Naive thymus-derived CD4-positive, alpha-beta T cell (primary cell): ENCODE measurements at regions not wholly inside any gene's neighbourhood (a gene's known extent, or its start where the extent isn't known, plus 50 kb on each side); places are given as distances from the start of the nearest gene placed in this dataset.

Experiments
- ATAC-seq: fragments of 150-1000 bp; cut with Tn5 transposase; 2 replicates; pipeline ENCODE4 v1.10.0; 2021; ENCODE audit warnings: mild to moderate bottlenecking, moderate library complexity
- CTCF ChIA-PET: fragments of 350-600 bp; sonication (Branson Sonifier 250); formaldehyde crosslinking; loops from one replicate; lab custom pipeline; 2021; ENCODE audit warnings: antibody characterized with exemption; lab: Charles Lee
- POLR2A ChIA-PET: fragments of 350-600 bp; sonication (Branson Sonifier 250); formaldehyde crosslinking; loops from one replicate; lab custom pipeline; 2021; ENCODE audit warnings: antibody characterized with exemption, inconsistent platforms; lab: Charles Lee
- DNase-seq, 9 donors: peaks; one replicate each; pipeline versions ENCODE4 v3.0.0 to v3.0.0-alpha.2; 2020 to 2022; ENCODE audit warnings: mixed read lengths in 1 of 9
- H3K27ac ChIP-seq: one replicate; pipeline ENCODE4 v1.7.0; 2013; ENCODE audit warnings: mild to moderate bottlenecking, low read depth, low read length, moderate library complexity
- H3K27me3 ChIP-seq, 2 donors: one replicate each; pipeline ENCODE4 v1.7.0; 2013; ENCODE audit warnings: low read length in 2 of 2, mild to moderate bottlenecking in 2 of 2, moderate library complexity in 2 of 2; ENCODE audit not compliant: control insufficient read depth in 2 of 2, insufficient read depth in 2 of 2
- H3K36me3 ChIP-seq, 3 experiments: 1 replicate in 2 of 3; 2 replicates in 1 of 3; pipeline ENCODE4 v1.7.0; 2013; ENCODE audit warnings: low read length in 3 of 3, mild to moderate bottlenecking in 3 of 3, moderate library complexity in 1 of 3; ENCODE audit not compliant: insufficient read depth in 3 of 3, control insufficient read depth in 2 of 3
- H3K4me1 ChIP-seq, 2 donors: one replicate each; pipeline ENCODE4 v1.7.0; 2013; ENCODE audit warnings: low read length in 2 of 2, mild to moderate bottlenecking in 2 of 2, moderate library complexity in 1 of 2; ENCODE audit not compliant: control insufficient read depth in 2 of 2, insufficient read depth in 2 of 2
- H3K4me3 ChIP-seq: 2 replicates; pipeline ENCODE4 v1.7.0; 2013; ENCODE audit warnings: mild to moderate bottlenecking, low read length
- H3K9me3 ChIP-seq, 3 experiments: 1 replicate in 2 of 3; 2 replicates in 1 of 3; pipeline ENCODE4 v1.7.0; 2013; ENCODE audit warnings: low read length in 3 of 3; ENCODE audit not compliant: control insufficient read depth in 2 of 3
- H3K27ac Mint-ChIP-seq, 9 donors: one replicate each; pipeline ENCODE4 v1.8.0; 2020 to 2022; ENCODE audit warnings: mixed read lengths in 9 of 9, mild to moderate bottlenecking in 8 of 9, moderate library complexity in 5 of 9, inconsistent platforms in 2 of 9
- H3K27me3 Mint-ChIP-seq, 5 donors: one replicate each; pipeline ENCODE4 v1.8.0; 2021 to 2022; ENCODE audit warnings: mixed read lengths in 5 of 5, mild to moderate bottlenecking in 1 of 5
- H3K36me3 Mint-ChIP-seq, 5 donors: one replicate each; pipeline ENCODE4 v1.8.0; 2020 to 2022; ENCODE audit warnings: mixed read lengths in 5 of 5, mild to moderate bottlenecking in 3 of 5, inconsistent platforms in 1 of 5
- H3K4me1 Mint-ChIP-seq, 7 donors: one replicate each; pipeline ENCODE4 v1.8.0; 2020 to 2022; ENCODE audit warnings: mixed read lengths in 7 of 7, mild to moderate bottlenecking in 3 of 7, inconsistent platforms in 1 of 7
- H3K4me3 Mint-ChIP-seq, 10 donors: one replicate each; pipeline ENCODE4 v1.8.0; 2020 to 2022; ENCODE audit warnings: mild to moderate bottlenecking in 10 of 10, mixed read lengths in 10 of 10, moderate library complexity in 6 of 10, inconsistent platforms in 2 of 10
- H3K9me3 Mint-ChIP-seq, 11 donors: one replicate each; pipeline ENCODE4 v1.8.0; 2020 to 2022; ENCODE audit warnings: mixed read lengths in 11 of 11, mild to moderate bottlenecking in 4 of 11, inconsistent platforms in 1 of 11, moderate library complexity in 1 of 11
- intact Hi-C, 2 donors: fragments of 100-400 bp; cut with micrococcal nuclease; formaldehyde crosslinking; loops; one replicate each; pipeline ENCODE4 v1.15.1; 2023

DNA sequence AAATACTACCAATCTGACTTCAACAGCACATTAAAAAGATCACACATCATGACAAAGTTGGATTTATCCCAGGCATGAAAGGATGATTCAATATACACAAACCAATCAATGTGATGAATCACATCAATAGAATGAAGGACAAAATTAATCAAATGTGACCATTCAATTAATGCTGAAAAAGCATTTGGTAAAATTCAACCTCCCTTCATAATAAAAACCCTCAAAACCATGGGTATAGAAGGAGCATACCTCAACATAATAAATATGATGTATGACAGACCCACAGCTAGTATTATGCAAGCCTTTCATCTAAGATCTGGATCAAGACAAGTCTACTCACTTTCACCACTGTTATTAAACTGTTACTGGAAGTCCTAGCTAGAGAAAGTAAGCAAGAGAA lies 921.7 kb upstream of the RAG2 start:
- ChIA-PET CTCF (no interaction called here), POLR2A (no interaction called here)
- Mint-ChIP-seq H3K27me3 (no peaks in the 10 kb centered on the region), H3K4me1 (no peaks in the 10 kb centered on the region), H3K36me3 (no peaks in the 10 kb centered on the region), H3K9me3 (peaks cover 0 to 50% (median 11%) of the 10 kb centered on the region in 11 donors), H3K4me3 (no peak overlapping the region), H3K27ac (no peak overlapping the region)
- Histone ChIP-seq H3K4me1 (no peaks in the 10 kb centered on the region), H3K27ac (no peak overlapping the region), H3K27me3 (no peaks in the 10 kb centered on the region), H3K9me3 (no peaks in the 10 kb centered on the region), H3K4me3 (no peak overlapping the region), H3K36me3 (no peaks in the 10 kb centered on the region)
- DNase-seq (no peak), ATAC-seq (no peak)
- intact Hi-C loops, result no loop called here

DNA sequence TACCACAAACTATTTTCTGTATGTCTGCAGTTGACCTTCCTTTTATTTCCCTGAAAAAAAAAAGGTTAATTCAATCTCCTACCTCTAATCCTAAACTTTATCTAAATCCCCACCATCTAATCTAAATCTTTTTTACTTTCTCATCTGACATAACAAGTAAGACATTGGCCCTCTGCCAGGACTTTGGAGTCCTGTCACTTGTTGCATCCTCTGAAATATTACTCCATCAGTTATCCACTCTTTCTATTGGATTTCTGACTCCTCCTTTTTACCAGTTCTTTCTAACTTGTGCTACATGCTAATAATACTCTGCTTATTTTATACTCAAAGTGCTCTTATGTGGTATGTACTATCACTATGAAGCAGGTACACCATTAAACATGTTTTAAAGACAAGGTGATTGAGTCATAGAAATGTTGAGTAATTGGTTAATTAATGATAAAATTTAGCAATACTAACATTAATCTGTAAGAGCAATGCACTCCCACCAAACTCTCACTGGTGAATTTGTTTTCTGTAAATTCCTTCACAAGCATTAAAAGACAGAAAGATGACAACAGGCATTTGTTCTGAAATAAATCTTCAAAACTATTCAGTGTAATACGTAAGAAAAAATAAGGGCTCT lies 914.2 kb upstream of the RAG2 start:
- Histone ChIP-seq H3K9me3 (no peaks in the 10 kb centered on the region), H3K27me3 (no peaks in the 10 kb centered on the region), H3K4me1 (no peaks in the 10 kb centered on the region), H3K36me3 (no peaks in the 10 kb centered on the region), H3K4me3 (no peak overlapping the region), H3K27ac (no peak overlapping the region)
- no peak for ATAC-seq
- Mint-ChIP-seq H3K27me3 (no peaks in the 10 kb centered on the region), H3K4me3 (no peak overlapping the region), H3K27ac (no peak overlapping the region), H3K36me3 (peaks cover 0 to 3% (median 0%) of the 10 kb centered on the region in 5 donors), H3K9me3 (peaks cover 0 to 18% (median 6%) of the 10 kb centered on the region in 11 donors), H3K4me1 (no peaks in the 10 kb centered on the region)
- ChIA-PET POLR2A (no interaction called here), CTCF (no interaction called here)
- intact Hi-C loops, result no loop called here
- DNase-seq, result no peak

- H3K27ac Mint-ChIP-seq, result no peak overlapping the region
- intact Hi-C loops, result no loop called here
Observed at GRCh38 chr11:37511425-37511933, 913.4 kb upstream of the RAG2 start.

GRCh38 chr11:37509506-37509905 lies 911.5 kb upstream of the RAG2 start:
- H3K27me3 ChIP-seq, result no peaks in the 10 kb centered on the region
- Mint-ChIP-seq H3K9me3 (peaks cover 0 to 12% (median 4%) of the 10 kb centered on the region in 11 donors), H3K27ac (no peak overlapping the region), H3K4me1 (no peaks in the 10 kb centered on the region), H3K36me3 (peaks cover 0 to 3% (median 0%) of the 10 kb centered on the region in 5 donors), H3K4me3 (no peak overlapping the region), H3K27me3 (no peaks in the 10 kb centered on the region)
- POLR2A ChIA-PET, result no interaction called here
- intact Hi-C loops, result no loop called here
- no peaks in the 10 kb centered on the region for H3K4me1 ChIP-seq
- no peaks in the 10 kb centered on the region for H3K36me3 ChIP-seq
- no peak for DNase-seq
- H3K9me3 ChIP-seq, result no peaks in the 10 kb centered on the region
- no peak overlapping the region for H3K27ac ChIP-seq
- CTCF ChIA-PET, result no interaction called here
- no peak overlapping the region for H3K4me3 ChIP-seq
- no peak for ATAC-seq

More at GRCh38 chr11:37511425-37511933, 913.4 kb upstream of the RAG2 start:
- H3K27me3 ChIP-seq, result no peaks in the 10 kb centered on the region
- peaks cover 0 to 3% (median 0%) of the 10 kb centered on the region in 5 donors for H3K36me3 Mint-ChIP-seq
- no peaks in the 10 kb centered on the region for H3K4me1 Mint-ChIP-seq
- no peak overlapping the region for H3K4me3 ChIP-seq
- no peaks in the 10 kb centered on the region for H3K36me3 ChIP-seq
- H3K4me1 ChIP-seq, result no peaks in the 10 kb centered on the region
- POLR2A ChIA-PET, result no interaction called here
- ATAC-seq, result no peak
- peaks cover 0 to 19% (median 4%) of the 10 kb centered on the region in 11 donors for H3K9me3 Mint-ChIP-seq
- no peak overlapping the region for H3K27ac ChIP-seq
- H3K27me3 Mint-ChIP-seq, result no peaks in the 10 kb centered on the region
- no peak overlapping the region for H3K4me3 Mint-ChIP-seq
- CTCF ChIA-PET, result no interaction called here
- H3K9me3 ChIP-seq, result no peaks in the 10 kb centered on the region
- DNase-seq, result no peak

DNA sequence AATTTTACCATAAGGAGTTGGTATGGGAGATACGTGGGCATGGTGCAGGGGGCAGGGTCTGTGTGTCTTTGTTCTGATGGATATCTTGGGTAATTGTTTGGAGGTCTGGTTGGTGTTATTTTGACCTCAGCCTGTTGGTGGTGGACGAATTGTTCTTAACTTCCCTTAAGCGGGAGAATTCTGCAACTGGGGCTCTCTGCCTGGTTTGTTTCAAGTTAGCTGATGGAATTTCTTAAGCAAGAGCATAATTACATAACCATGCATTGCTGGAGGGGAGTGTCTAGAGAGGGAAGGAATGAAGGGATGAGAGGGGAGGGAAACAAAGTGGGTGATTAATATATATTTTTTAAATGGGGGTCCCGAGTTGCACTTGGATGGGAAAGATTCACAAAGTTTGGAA lies 908.5 kb upstream of the RAG2 start:
- DNase-seq (no peak), ATAC-seq (no peak)
- no peak overlapping the region for H3K4me3 ChIP-seq
- H3K36me3 Mint-ChIP-seq, result peaks cover 0 to 3% (median 0%) of the 10 kb centered on the region in 5 donors
- no peaks in the 10 kb centered on the region for H3K27me3 Mint-ChIP-seq
- no peak overlapping the region for H3K4me3 Mint-ChIP-seq
- H3K27me3 ChIP-seq, result no peaks in the 10 kb centered on the region
- H3K9me3 ChIP-seq, result no peaks in the 10 kb centered on the region
- no peaks in the 10 kb centered on the region for H3K4me1 ChIP-seq
- H3K27ac Mint-ChIP-seq, result no peak overlapping the region
- H3K9me3 Mint-ChIP-seq, result peaks cover 0 to 12% (median 4%) of the 10 kb centered on the region in 11 donors
- no peak overlapping the region for H3K27ac ChIP-seq
- ChIA-PET POLR2A (no interaction called here), CTCF (no interaction called here)
- peaks cover 0 to 3% (median 0%) of the 10 kb centered on the region in 7 donors for H3K4me1 Mint-ChIP-seq
- no peaks in the 10 kb centered on the region for H3K36me3 ChIP-seq
- intact Hi-C loops, result no loop called here

DNA sequence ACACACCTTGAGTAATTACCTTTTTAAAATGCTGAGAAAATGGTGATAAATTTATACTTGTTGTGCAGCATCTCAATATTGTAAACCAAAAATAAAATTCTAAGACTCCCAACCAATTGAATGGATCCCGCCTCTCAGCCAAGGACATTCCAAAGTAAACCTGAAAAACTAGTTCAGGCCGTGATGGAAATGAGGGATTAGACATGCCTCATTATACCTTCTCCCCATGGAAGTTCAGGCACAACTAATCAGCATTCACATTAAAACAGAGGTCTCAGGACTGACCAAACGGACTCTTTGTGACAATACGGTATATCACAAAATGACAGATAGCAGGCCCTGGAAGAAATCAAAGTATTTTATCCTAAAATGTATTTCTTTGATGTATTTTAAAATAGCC lies 907.4 kb upstream of the RAG2 start:
- Mint-ChIP-seq H3K27me3 (no peaks in the 10 kb centered on the region), H3K27ac (no peak overlapping the region), H3K9me3 (peaks cover 0 to 12% (median 5%) of the 10 kb centered on the region in 11 donors), H3K36me3 (peaks cover 0 to 3% (median 0%) of the 10 kb centered on the region in 5 donors), H3K4me3 (no peak overlapping the region), H3K4me1 (peaks cover 0 to 3% (median 0%) of the 10 kb centered on the region in 7 donors)
- ChIA-PET POLR2A (no interaction called here), CTCF (no interaction called here)
- ATAC-seq, result no peak
- Histone ChIP-seq H3K27ac (no peak overlapping the region), H3K9me3 (no peaks in the 10 kb centered on the region), H3K4me1 (no peaks in the 10 kb centered on the region), H3K36me3 (no peaks in the 10 kb centered on the region), H3K4me3 (no peak overlapping the region), H3K27me3 (no peaks in the 10 kb centered on the region)
- no peak for DNase-seq
- intact Hi-C loops, result no loop called here

DNA sequence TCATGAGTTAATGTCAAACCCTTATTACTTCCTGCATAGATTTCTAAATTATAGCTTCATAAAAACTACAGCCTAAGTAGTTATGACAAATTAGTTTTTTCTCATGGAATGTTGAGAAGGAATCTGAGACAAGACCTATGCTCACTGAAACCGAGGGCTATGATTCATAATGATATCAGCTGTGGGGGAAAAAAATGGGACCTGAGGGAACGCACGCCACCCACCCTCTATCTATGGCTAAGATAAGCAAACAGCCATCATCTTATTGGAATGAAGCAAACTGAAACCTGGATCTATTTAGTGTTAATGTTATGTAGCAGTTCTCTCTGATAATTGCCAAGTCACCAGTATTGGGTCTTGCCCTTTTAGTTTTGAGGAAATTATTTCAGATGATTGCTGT lies 906.9 kb upstream of the RAG2 start:
- ATAC-seq, result no peak
- H3K9me3 ChIP-seq, result no peaks in the 10 kb centered on the region
- intact Hi-C loops, result no loop called here
- no peaks in the 10 kb centered on the region for H3K36me3 ChIP-seq
- no peak overlapping the region for H3K4me3 ChIP-seq
- Mint-ChIP-seq H3K27ac (no peak overlapping the region), H3K9me3 (peaks cover 0 to 12% (median 5%) of the 10 kb centered on the region in 11 donors), H3K4me1 (peaks cover 0 to 3% (median 0%) of the 10 kb centered on the region in 7 donors), H3K27me3 (no peaks in the 10 kb centered on the region), H3K4me3 (no peak overlapping the region), H3K36me3 (peaks cover 0 to 3% (median 0%) of the 10 kb centered on the region in 5 donors)
- ChIA-PET POLR2A (no interaction called here), CTCF (no interaction called here)
- H3K27ac ChIP-seq, result no peak overlapping the region
- no peaks in the 10 kb centered on the region for H3K27me3 ChIP-seq
- DNase-seq, result no peak
- H3K4me1 ChIP-seq, result no peaks in the 10 kb centered on the region
